H9 (cell line): ENCODE measurements at regions not wholly inside any gene's neighbourhood (a gene's known extent, or its start where the extent isn't known, plus 50 kb on each side); places are given as distances from the start of the nearest gene placed in this dataset.

Source experiments
- DNase-seq: peaks from one replicate; pipeline ENCODE4 v3.0.0-alpha.2; 2017
- H2AFZ ChIP-seq: one replicate; pipeline ENCODE4 v1.6.1; 2013; ENCODE audit warnings: mild to moderate bottlenecking, low read length, control low read depth, moderate library complexity
- H2AK5ac ChIP-seq: 2 replicates; pipeline ENCODE4 v1.6.1; 2013; ENCODE audit warnings: low read length, control low read depth, mixed read lengths; ENCODE audit not compliant: insufficient read length
- H2BK120ac ChIP-seq: one replicate; pipeline ENCODE4 v1.6.1; 2013; ENCODE audit warnings: low read depth, mild to moderate bottlenecking, low read length, control low read depth, inconsistent platforms; ENCODE audit not compliant: poor library complexity, severe bottlenecking
- H2BK12ac ChIP-seq: 2 replicates; pipeline ENCODE4 v1.6.1; 2013; ENCODE audit warnings: low read length, control low read depth, mixed read lengths, low read depth; ENCODE audit not compliant: insufficient read length
- H2BK15ac ChIP-seq: 2 replicates; pipeline ENCODE4 v1.6.1; 2013; ENCODE audit warnings: low read depth, low read length, control low read depth
- H2BK20ac ChIP-seq: one replicate; pipeline ENCODE4 v1.6.1; 2013; ENCODE audit warnings: low read depth, mild to moderate bottlenecking, low read length, control low read depth, inconsistent platforms; ENCODE audit not compliant: poor library complexity, severe bottlenecking
- H2BK5ac ChIP-seq: 2 replicates; pipeline ENCODE4 v1.6.1; 2013; ENCODE audit warnings: low read length, control low read depth, mixed read lengths; ENCODE audit not compliant: insufficient read length
- H3K14ac ChIP-seq: 2 replicates; pipeline ENCODE4 v1.6.1; 2013; ENCODE audit warnings: low read length, control low read depth; ENCODE audit not compliant: insufficient read depth
- H3K18ac ChIP-seq: 2 replicates; pipeline ENCODE4 v1.6.1; 2013; ENCODE audit warnings: low read depth, mild to moderate bottlenecking, mixed read lengths, low read length, control low read depth; ENCODE audit not compliant: insufficient read length
- H3K23ac ChIP-seq: 2 replicates; pipeline ENCODE4 v1.6.1; 2013; ENCODE audit warnings: low read length, control low read depth, mixed read lengths, low read depth; ENCODE audit not compliant: insufficient read length
- H3K23me2 ChIP-seq: 2 replicates; pipeline ENCODE4 v1.6.1; 2013; ENCODE audit warnings: low read depth, mild to moderate bottlenecking, mixed read lengths, low read length, control low read depth; ENCODE audit not compliant: insufficient read length, poor library complexity, severe bottlenecking
- H3K27ac ChIP-seq: 2 replicates; pipeline ENCODE4 v1.5.1; 2013; ENCODE audit warnings: low read length, control low read depth, mixed read lengths, low read depth; ENCODE audit not compliant: insufficient read length
- H3K27me3 ChIP-seq: 2 replicates; pipeline ENCODE4 v1.6.1; 2013; ENCODE audit warnings: low read length, control low read depth, inconsistent platforms; ENCODE audit not compliant: insufficient read depth
- H3K4ac ChIP-seq: 2 replicates; pipeline ENCODE4 v1.6.1; 2013; ENCODE audit warnings: low read depth, mild to moderate bottlenecking, control low read depth, inconsistent platforms, low read length, moderate library complexity
- H3K4me1 ChIP-seq: 2 replicates; pipeline ENCODE4 v1.6.1; 2013; ENCODE audit warnings: low read length, control low read depth, inconsistent platforms; ENCODE audit not compliant: insufficient read depth
- H3K4me2 ChIP-seq: 2 replicates; pipeline ENCODE4 v1.6.1; 2013; ENCODE audit warnings: low read length, control low read depth, mixed read lengths; ENCODE audit not compliant: insufficient read length, insufficient read depth
- H3K56ac ChIP-seq: 2 replicates; pipeline ENCODE4 v1.6.1; 2013; ENCODE audit warnings: low read depth, mild to moderate bottlenecking, mixed read lengths, low read length, control low read depth; ENCODE audit not compliant: insufficient read length
- H3K79me1 ChIP-seq: 2 replicates; pipeline ENCODE4 v1.6.1; 2013; ENCODE audit warnings: low read depth, mild to moderate bottlenecking, moderate library complexity, low read length, control low read depth, inconsistent platforms; ENCODE audit not compliant: insufficient read depth, poor library complexity, severe bottlenecking
- H3K79me2 ChIP-seq: 2 replicates; pipeline ENCODE4 v1.6.1; 2013; ENCODE audit warnings: low read length, control low read depth, inconsistent platforms; ENCODE audit not compliant: insufficient read depth
- H3K9ac ChIP-seq: 2 replicates; pipeline ENCODE4 v1.6.1; 2013; ENCODE audit warnings: low read length, control low read depth, mixed read lengths; ENCODE audit not compliant: insufficient read length; ENCODE audit errors: extremely low read depth
- H3K9me3 ChIP-seq: one replicate; pipeline ENCODE4 v1.6.1; 2013; ENCODE audit warnings: low read depth, low read length, inconsistent platforms; ENCODE audit not compliant: control insufficient read depth
- H3T11ph ChIP-seq: one replicate; pipeline ENCODE4 v1.6.1; 2013; ENCODE audit warnings: mild to moderate bottlenecking, low read length, control low read depth, inconsistent platforms
- H4K20me1 ChIP-seq: one replicate; pipeline ENCODE4 v1.6.1; 2013; ENCODE audit not compliant: control insufficient read depth, insufficient read length, insufficient read depth
- H4K5ac ChIP-seq: 2 replicates; pipeline ENCODE4 v1.6.1; 2013; ENCODE audit warnings: low read depth, mild to moderate bottlenecking, mixed read lengths, low read length, control low read depth; ENCODE audit not compliant: insufficient read length
- H4K8ac ChIP-seq: replicated peaks from 2 replicates; pipeline ENCODE4 v1.6.1; 2013; ENCODE audit warnings: low read length, control low read depth, mixed read lengths, low read depth; ENCODE audit not compliant: insufficient read length
- H4K91ac ChIP-seq: 2 replicates; pipeline ENCODE4 v1.6.1; 2013; ENCODE audit warnings: low read depth, mild to moderate bottlenecking, moderate library complexity, mixed read lengths, low read length, control low read depth; ENCODE audit not compliant: insufficient read length
- H3K27ac Mint-ChIP-seq, 3 experiments: 2 replicates in 2 of 3; 3 replicates in 1 of 3; pipeline ENCODE4 v1.8.0; 2020 to 2021; ENCODE audit warnings: mixed read lengths in 3 of 3, mild to moderate bottlenecking in 1 of 3, moderate library complexity in 1 of 3
- H3K27me3 Mint-ChIP-seq: 2 replicates; pipeline ENCODE4 v1.8.0; 2021; ENCODE audit warnings: low read depth, mild to moderate bottlenecking, moderate library complexity, mixed read lengths
- H3K36me3 Mint-ChIP-seq, 3 experiments: 2 replicates in 2 of 3; 3 replicates in 1 of 3; pipeline ENCODE4 v1.8.0; 2020 to 2021; ENCODE audit warnings: low read depth in 3 of 3, mixed read lengths in 3 of 3; ENCODE audit not compliant: insufficient read depth in 1 of 3
- H3K4me1 Mint-ChIP-seq, 2 experiments: 2 replicates each; pipeline ENCODE4 v1.8.0; 2020; ENCODE audit warnings: mixed read lengths in 2 of 2
- H3K4me3 Mint-ChIP-seq, 2 experiments: 2 replicates in 1 of 2; 3 replicates in 1 of 2; pipeline ENCODE4 v1.8.0; 2020 to 2021; ENCODE audit warnings: mild to moderate bottlenecking in 2 of 2, mixed read lengths in 2 of 2, moderate library complexity in 1 of 2
- H3K9me3 Mint-ChIP-seq, 2 experiments: 2 replicates in 1 of 2; 3 replicates in 1 of 2; pipeline ENCODE4 v1.8.0; 2020; ENCODE audit warnings: mild to moderate bottlenecking in 2 of 2, mixed read lengths in 2 of 2, moderate library complexity in 1 of 2
- TF ChIP-seq, protein P1 (sequence below): fragments of 200-600 bp; sonication (generic); conservative IDR thresholded peaks from 3 replicates; pipeline ENCODE4 v1.8.0; 2021; ENCODE audit warnings: antibody characterized with exemption, mild to moderate bottlenecking

GRCh38 chr4:126180642-126181041 is 865.9 kb downstream of the FAT4 start:
- Histone ChIP-seq H2BK120ac (no peak overlapping the region), H2BK5ac (no peak overlapping the region), H2AK5ac (no peak overlapping the region), H3K4ac (no peak overlapping the region), H3K23me2 (no peaks in the 10 kb centered on the region), H3K4me1 (peaks cover 3% of the 10 kb centered on the region; the same call in 1 of the 2 replicates), H2BK15ac (no peak overlapping the region), H3K18ac (no peak overlapping the region), H4K91ac (no peak overlapping the region), H2BK12ac (no peak overlapping the region), H3K79me2 (no peaks in the 10 kb centered on the region), H3K79me1 (no peaks in the 10 kb centered on the region), H3K27ac (no peak overlapping the region), H3K14ac (no peak overlapping the region), H4K20me1 (no peaks in the 10 kb centered on the region), H3K9me3 (no peaks in the 10 kb centered on the region), H3K9ac (no peak overlapping the region), H2AFZ (no peak overlapping the region), H3K56ac (no peak overlapping the region), H3K23ac (no peak overlapping the region), H4K5ac (no peak overlapping the region), H3K27me3 (no peaks in the 10 kb centered on the region), H2BK20ac (no peak overlapping the region), H4K8ac (no peak overlapping the region), H3T11ph (no peak overlapping the region), H3K4me2 (no peak overlapping the region)
- no peaks in the 10 kb centered on the region for H3K27me3 Mint-ChIP-seq
- no peaks in the 10 kb centered on the region for H3K36me3 Mint-ChIP-seq
- DNase-seq = no peak
- H3K4me3 Mint-ChIP-seq = no peak overlapping the region
- peaks cover 10% of the 10 kb centered on the region in 2 experiments for H3K4me1 Mint-ChIP-seq
- H3K9me3 Mint-ChIP-seq = no peaks in the 10 kb centered on the region; a peak in 1 of 5 replicates
- peak overlapping the region in 2 of 3 experiments; percentile 17 to 37; a peak in 2 of 7 replicates for H3K27ac Mint-ChIP-seq
- TF ChIP-seq, protein P1, sequence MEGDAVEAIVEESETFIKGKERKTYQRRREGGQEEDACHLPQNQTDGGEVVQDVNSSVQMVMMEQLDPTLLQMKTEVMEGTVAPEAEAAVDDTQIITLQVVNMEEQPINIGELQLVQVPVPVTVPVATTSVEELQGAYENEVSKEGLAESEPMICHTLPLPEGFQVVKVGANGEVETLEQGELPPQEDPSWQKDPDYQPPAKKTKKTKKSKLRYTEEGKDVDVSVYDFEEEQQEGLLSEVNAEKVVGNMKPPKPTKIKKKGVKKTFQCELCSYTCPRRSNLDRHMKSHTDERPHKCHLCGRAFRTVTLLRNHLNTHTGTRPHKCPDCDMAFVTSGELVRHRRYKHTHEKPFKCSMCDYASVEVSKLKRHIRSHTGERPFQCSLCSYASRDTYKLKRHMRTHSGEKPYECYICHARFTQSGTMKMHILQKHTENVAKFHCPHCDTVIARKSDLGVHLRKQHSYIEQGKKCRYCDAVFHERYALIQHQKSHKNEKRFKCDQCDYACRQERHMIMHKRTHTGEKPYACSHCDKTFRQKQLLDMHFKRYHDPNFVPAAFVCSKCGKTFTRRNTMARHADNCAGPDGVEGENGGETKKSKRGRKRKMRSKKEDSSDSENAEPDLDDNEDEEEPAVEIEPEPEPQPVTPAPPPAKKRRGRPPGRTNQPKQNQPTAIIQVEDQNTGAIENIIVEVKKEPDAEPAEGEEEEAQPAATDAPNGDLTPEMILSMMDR = no peak
